GM21447 (cell line): ENCODE measurements at regions not wholly inside any gene's neighbourhood (a gene's known extent, or its start where the extent isn't known, plus 50 kb on each side); places are given as distances from the start of the nearest gene placed in this dataset.

ENCODE experiments used
- ATAC-seq: cut with Tn5 transposase; IDR thresholded peaks from one replicate; pipeline ENCODE4 v1.9.1; 2021; ENCODE audit not compliant: unreplicated experiment

DNA sequence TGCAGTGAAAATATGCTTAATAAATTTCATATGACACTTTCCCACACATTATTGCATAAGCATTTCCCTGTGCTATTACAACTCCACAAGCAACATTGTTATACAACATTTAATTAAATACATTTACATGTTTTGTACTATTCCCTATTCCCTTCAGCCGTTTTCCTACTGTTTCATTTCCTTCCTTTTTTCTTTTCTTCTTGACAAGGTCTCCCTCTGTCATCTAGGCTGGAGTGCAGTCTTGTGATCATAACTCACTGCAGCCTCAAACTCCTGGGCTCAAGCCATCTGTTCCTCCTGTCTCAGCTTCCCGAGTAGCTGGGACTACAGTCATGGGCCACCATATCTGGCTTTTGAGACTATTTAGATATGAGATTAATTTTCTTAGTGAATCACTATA, 254.7 kb downstream of the NFKBIZ start:
- no peak for ATAC-seq

DNA sequence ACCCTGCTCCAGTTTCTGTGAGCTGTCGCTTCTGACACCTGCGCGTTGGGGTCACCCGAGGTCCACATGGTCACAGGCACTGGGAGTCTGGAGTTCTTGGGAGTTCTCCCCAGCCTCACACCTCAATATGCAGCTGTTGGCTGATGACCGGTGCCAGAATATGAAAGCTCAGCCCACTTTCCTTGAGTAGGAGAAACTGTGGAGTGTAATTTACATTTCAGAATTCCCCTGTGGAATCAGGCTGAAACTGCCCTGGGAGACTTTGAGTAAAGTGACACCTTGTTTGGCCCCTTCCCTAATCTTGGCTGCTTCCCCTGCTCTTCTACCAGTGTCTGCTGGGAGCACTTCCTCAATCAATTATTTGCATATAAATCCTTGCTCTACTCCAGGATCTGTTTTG, 255.9 kb downstream of the NFKBIZ start:
- ATAC-seq = no peak

DNA sequence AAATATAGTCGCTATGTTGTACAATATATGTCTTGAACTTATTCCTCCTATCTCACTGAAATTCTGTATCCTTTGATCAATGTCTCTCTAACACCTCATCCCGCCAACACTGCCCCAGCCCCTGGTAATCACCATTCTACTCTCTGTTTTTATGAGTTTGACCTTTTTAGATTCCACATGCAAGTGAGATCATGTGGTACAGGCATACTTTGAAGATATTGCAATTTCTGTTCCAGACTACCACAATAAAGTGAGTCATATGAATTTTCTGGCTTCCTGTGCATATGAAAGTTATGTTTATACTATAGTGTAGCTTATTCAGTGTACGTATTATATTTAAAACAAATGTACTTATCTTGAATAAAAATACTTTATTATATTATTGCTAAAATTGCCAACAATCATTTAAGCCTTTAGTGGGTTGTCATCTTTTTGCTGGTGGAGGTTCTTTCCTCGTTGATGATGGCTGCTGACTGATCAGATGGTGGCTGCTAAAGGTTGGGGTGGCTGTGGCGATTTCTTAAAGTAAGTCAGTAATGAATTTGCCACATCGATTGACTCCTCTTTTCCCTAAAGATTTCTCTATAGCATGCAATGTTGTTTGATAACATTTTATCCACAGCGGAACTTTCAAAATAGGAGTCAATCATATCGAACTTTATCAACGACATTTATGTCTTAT, 257.2 kb downstream of the NFKBIZ start:
- no peak for ATAC-seq

DNA sequence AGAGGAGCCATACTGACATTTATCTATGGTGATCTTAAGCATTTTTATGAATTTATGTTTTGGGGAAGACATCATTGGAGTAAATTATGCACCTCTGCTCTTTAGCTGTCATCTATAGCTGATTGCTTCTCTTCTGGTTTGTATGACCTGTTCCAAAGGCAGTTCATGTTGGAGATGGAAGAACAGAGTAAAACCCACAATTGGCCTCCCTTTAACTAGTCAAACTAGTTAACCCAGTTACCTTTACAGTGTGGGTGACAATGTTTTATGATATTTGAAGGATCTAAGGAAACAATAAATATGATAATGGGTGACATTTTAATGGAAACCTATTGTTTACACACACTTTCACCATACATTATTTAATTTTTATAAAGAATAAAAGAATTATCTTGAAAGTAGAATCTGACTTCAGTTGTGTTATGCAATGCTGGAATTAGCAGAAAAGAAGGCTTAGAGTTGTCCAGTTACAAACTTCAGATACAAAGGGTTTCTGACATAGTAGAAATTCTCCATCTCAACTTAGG, 263.5 kb downstream of the NFKBIZ start:
- ATAC-seq = no peak

DNA sequence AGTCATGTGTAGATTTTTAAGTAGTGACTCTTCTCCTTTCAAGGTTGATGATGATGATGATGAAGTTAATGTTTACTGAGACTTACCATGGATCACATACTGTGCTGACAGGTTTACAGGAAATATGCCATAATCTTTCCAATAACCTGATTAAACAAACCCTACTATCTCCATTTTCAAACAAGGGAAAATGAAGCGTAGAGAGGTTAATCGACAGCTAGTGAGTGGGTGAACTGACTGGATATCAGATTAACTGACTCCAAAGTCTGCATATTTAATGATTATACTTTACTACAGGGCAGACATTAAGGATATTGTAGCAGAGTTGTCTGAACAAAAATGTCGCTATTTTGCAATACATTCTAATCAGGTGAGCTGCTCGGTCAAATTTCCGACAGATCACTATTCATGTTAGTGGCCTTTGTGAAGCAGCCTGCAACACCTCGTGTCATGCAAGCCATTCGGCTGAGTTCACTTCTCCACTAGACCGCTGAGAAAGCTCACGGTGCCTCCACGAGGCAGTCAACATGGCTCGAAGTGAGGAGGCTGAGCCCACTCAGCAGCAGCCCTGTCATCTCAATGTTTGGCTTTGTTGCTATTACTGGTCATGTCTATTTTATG, 264.2 kb downstream of the NFKBIZ start:
- ATAC-seq = no peak

DNA sequence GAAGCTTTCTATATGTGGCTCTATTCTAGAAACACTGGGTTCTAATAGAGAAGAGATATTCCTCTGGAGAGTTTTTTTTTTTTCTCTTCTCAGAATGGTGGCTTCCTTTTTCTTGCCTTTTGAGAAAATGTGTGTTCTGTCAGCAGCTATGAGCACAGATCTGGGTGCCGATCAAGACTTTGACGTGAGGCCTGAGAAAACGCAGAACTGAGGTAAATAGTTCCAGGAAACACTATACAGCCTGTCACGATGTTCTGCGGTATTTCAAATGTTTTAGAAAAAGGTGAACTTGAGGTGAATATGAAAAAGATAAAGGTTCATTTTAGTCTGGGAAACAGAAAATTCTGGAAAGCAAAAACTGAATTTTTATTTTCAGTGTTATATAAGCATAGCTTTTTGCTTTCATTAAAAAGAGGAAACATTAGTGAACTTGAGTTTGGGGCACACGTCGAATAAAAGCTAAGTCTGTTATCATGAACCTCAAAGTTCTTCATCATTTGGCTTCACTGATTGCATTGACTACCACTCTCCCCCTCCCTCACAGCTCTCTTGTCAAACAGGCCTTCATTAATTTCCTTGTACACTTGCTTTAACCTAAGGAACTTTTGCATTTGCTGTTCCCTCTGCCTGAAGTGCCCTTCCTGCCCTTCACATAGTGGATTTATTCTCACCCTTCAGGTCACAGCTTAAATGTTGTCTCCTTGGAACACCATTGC, 265.1 kb downstream of the NFKBIZ start:
- ATAC-seq = no peak

DNA sequence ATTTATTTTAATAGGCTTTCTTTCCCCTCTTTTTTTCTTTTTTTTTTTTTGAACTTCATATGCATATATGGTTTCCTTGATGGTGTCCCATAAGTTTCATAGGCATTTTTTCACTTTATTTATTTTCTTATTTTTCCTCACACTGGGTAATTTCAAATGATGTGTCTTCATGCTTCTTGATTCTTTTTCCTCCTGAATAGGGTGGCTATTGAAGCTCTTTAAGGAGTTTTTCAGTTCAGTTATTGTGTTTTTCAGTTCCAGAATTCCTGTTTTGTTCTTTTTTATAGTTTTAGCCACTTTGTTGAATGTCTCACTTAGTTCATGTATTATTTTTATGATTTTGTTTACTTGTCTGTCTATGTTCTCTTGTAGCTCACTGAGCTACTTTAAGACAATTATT, 273.2 kb downstream of the NFKBIZ start:
- no peak for ATAC-seq

DNA sequence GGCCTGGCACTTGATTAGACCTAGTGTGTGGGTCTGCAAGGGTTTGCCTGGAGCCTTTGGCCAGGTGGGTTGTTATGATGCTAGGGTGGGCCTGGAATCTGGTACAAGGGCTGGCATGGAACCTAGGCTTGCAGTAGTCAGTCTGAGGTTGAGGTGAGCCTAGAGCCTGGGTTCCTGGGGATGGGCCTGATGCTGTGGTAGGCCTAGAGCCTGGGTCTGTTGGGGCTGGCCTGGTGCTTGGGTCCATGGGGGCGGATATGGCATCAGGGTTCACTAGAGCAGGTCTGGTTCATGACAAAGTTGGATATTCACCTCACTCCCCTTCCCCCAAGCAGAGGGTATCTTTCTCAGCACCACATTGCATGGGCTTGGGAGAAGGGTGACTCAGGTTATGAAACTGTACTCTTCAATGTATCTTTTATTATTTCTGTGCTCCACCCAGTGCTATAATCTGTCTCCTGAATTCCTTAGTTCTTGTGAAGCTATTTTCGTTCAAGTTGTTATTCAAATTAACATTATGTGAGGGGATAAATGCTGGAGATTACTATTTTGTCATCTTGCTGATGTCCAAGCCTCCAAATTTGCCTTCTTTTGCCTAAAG, 274.4 kb downstream of the NFKBIZ start:
- ATAC-seq = no peak

DNA sequence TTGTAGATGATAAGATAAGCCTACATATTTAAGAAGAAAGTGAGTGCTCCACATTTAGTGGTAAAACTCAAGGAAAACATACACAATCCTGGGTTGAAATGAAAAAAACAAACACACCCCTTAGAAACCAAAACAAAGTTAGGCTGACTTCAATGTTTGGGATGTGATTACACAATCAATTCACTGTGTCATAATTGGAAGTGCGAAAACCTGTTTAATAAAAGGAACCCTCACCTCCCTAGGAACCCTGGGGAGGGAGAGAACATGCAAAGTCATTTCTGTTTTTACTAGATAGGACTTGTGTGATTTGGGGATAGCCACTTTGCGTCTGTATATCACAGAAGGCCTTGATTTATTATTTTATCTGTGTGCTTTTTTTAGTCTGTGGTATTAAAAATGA, 275.0 kb downstream of the NFKBIZ start:
- no peak for ATAC-seq

DNA sequence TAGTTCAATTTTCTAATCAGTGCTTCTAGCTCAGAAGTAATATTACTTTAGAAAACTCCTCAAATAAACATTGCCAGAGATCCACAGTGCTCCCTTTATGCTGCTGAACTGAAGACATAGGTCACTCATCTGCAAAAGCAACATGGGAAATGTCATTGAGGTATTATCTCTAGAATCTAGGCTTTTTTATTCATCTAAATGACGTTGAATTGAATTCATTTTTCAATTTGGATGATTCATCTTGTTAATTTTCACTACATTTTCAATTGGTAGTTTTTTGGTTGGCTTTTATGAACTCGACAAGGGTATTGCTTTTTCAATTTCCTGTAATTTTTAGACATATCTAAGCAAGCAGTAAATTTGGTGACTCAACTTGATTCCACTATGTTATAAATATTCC, 275.4 kb downstream of the NFKBIZ start:
- ATAC-seq = no peak

DNA sequence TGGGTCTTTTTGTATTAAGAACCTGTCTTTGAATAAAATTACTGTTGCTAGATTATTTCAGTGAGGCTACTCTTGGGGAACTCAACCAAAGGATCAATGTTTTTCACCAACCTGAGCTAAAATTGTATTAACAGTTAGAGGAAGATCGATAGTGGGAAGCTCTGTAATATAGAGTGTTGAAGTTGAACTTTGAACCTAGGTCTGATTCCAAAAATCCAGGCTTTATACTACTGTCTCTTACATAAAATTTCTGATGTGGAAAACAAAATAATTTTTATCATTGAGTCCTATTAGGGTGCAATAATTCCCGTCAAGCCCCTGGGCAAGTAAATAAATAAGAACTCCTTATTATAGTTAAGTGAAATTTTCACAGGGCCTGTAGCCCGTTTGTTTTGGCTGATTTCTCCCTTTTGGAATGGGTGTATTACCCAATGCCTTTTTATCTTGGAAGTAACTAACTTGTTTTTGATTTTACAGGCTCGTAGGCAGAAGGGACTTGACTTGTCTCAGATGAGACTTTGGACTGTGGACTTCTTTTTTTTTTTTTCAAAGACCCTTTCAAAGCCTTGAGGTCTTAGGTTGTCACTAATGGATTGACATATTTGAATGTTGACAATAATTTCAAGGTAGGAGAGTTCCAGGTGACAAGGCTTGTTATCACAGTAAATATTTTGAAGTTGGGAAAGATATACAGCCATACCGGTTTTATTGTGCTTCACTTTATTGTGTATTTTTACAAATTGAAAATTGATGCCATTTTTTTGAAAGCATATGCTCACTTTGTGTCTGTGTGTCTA, 276.1 kb downstream of the NFKBIZ start:
- ATAC-seq = no peak

DNA sequence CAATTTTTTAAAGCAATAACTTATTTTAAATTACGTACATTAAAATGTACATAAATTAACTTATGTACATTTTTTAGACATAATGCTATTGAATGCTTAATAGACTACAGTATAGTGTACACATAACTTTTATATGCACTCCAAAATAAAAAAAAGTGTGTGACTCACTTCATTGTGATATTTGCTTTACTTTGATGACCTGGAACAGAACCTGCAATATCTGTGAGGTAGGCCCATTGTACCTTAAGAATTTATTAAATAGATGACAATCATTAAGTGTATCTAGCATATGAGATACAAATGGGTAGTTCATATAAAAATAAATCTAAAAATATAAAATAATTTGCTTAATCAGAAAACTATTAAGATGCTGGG, 276.7 kb downstream of the NFKBIZ start:
- no peak for ATAC-seq

DNA sequence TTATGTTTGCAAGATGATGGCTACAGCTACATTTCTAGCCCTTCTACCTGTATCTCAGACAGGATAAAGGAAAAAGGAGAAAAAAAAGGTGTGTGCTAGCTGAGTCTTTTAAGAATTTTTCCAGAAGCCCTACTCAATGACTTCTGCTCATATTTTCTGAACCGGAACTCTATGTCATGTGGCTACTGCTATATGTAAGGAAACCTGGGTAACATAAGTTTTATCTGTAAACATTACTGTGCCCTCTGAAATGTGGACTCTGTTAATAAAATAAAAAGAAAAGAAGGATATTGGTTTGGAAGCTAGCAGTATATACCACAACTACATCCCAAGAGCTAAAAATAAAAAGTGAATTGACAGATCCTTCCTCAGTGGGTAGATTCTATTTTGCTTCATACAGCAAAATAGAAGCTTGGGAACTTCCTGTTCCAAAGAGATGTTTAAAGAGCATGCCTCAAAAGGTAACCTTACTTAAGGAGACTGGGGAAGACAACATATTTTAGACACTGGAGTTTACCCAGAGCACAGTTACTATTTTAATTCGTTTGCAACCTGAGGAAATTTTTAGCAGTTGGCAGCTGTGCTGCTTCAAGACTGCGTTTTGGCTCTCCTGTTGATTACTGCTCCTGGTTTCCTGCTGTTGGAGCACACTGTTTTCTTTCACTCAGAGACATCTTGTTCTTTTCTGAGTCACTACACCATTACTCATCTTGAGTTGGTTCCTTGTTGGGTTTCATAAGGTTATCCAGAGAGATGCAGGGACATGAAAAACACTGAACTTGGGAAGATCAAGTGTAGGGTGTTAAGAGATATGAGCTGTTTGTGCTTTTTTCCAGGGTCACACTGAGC, 280.7 kb downstream of the NFKBIZ start:
- no peak for ATAC-seq

DNA sequence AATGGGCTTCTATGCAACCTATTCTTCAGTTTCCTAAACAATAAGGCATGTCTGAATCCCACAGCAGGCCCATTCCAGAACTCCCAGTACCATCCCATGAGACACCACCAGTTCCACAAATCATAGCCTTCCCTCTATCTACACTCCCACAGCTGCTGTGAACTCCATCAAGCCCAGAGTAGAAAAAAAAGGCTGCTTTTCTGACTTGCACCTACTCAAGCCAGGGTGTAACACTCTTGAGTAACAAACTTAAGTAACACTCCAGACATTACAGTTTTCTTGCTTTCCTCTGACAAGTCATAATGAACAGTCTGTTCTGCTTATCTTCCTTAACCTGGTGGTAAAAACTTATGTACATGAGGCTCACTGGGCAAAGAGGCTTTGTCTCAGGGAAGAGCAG, 283.1 kb downstream of the NFKBIZ start:
- no peak for ATAC-seq

DNA sequence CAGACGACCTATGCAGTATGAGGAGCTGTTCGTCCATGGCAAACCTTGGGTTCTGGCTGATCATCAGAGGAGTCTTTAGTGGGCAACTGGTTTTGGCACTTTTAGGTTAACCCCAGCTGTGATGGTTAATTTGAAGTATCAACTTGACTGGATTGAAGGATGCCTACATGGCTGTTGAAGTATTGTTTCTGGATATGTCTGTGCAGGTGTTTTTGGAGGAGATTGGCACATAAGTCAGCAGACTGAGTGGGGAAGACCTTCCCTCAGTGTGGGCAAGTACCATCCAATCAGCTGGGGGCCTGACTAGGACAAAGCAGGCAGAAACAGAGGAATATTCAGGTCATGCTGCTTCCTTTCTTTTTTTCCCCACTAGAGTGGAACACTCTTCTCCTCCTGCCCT, 284.1 kb downstream of the NFKBIZ start:
- no peak for ATAC-seq

DNA sequence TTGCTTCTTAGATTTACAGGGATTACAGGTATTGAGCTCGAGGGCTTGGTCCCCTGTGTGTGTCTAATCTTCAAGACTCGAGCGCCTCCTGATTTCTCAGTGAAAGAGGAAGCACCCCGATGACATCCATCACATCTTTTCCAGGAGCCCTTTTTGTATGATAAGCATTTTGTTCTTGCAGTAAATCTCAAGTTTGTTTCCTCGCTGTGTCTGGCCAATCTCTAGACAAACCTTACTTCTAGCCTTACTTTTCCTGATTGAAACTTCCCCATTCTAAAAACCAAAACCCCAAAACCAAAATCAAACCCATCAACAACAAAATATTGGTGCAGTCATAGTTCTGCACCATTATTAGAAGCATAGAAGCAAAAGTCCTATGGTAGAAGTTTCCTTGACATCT, 286.0 kb downstream of the NFKBIZ start:
- ATAC-seq = no peak

DNA sequence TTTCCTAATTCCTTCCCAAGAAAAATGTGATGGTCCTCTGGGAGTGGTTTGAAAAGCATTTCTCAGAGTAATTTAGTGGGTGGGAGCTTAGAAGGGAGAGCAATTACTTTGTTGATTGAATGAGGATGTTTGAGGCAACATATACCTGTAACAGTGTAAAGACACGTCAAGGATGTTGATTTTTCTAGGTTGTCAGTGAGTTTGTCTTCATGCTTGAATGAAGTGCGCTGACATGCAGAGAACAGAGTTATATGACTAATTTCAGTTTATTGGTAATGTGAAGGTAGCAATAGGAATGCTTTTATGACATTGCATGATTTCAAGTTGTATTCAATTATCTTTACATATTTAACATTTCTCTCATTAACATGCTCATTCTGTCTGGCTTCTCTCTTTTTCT, 286.9 kb downstream of the NFKBIZ start:
- no peak for ATAC-seq

DNA sequence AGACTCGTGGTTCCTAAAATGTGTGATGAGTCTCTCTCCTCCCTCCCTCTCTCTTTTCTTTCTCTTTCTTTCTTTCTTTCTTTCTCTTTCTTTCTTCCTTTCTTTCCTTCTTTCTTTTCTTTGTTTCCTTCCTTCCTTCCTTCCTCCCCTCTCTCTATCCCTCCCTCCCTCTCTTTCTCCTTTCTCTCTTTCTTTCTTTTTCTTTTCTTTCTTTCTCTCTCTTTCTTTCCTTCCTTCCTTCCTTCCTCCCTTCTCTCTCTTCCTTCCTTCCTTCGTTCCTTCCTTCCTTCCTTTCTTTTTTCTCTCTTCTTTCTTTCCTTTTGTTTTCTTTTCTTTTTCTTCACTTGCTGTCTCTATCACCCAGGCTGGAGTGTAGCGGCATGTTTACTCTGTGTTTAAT, 290.8 kb downstream of the NFKBIZ start:
- no peak for ATAC-seq

DNA sequence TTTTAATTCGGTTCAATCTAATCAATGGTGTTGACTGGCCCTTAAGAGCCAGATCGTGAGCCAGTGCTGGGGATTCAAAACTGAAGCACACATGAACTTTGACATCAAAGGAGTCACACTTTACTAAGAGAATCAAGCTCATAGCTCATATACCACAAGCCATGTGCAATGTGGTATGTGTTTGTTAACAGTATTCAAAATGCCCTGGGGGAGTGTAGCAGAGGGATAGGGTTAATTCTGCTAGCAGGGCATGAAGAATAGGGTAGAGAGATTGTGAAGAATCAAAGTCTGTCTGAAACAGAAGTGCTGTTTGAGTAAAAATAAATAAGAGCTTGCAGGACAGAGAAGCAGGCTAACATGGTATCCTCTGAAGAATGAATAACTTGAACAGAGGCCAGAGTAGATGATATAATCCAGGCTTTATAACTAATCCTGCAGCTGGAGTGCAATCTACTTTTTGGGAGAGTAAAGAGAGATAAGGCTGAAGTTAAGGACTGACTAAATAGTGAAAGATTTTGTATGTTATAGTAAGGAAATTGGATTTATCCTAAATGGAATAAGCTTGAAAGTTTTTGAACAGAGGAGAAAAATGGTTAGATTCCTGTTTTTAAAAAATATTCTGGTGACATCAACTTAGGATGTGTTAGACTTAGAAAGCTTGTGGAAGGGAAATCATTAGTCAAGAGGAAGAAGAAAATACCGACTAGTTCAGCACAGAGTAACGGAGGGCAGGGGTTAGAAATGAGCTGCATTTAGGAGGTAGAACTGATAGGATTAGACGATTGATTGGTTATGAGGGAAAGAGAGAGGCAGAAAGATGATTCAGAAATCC, 292.0 kb downstream of the NFKBIZ start:
- no peak for ATAC-seq
